ENCODE measurements at regions not wholly inside any gene's neighbourhood (a gene's known extent, or its start where the extent isn't known, plus 50 kb on each side); places are given as distances from the start of the nearest gene placed in this dataset.

GRCh38 chr7:109926738-109927137, 1164.2 kb upstream of the LRRN3 start:
- TF ChIP-seq POLR2AphosphoS5 (IDR thresholded peaks at IDR 0.05; ENCODE audit: low read depth, low read length) (no peak), POU2F2 (IDR thresholded peaks at IDR 0.05; ENCODE audit: low read depth, low read length) (no peak), POLR2A (IDR thresholded peaks at IDR 0.05; ENCODE audit: low read depth, low read length) (no peak), SPI1 (IDR thresholded peaks at IDR 0.05; ENCODE audit: low read depth, low read length) (no peak), PAX5 (IDR thresholded peaks at IDR 0.05; ENCODE audit: insufficient read depth, low read length, severe bottlenecking) (no peak), TAF1 (IDR thresholded peaks at IDR 0.05; ENCODE audit: low read depth, low read length) (no peak)
- FAIRE-seq (no peak), DNase-seq (ENCODE audit: insufficient read length, low spot score) (no peak)

- FAIRE-seq = no peak
- no peak for TF ChIP-seq TAF1 (IDR thresholded peaks at IDR 0.05; ENCODE audit: low read depth, low read length)
- TF ChIP-seq POLR2A (IDR thresholded peaks at IDR 0.05; ENCODE audit: low read depth, low read length) = no peak
- TF ChIP-seq POU2F2 (IDR thresholded peaks at IDR 0.05; ENCODE audit: low read depth, low read length) = no peak
- TF ChIP-seq PAX5 (IDR thresholded peaks at IDR 0.05; ENCODE audit: insufficient read depth, low read length, severe bottlenecking) = no peak
- no peak for TF ChIP-seq POLR2AphosphoS5 (IDR thresholded peaks at IDR 0.05; ENCODE audit: low read depth, low read length)
- TF ChIP-seq SPI1 (IDR thresholded peaks at IDR 0.05; ENCODE audit: low read depth, low read length) = no peak
- no peak for DNase-seq (ENCODE audit: insufficient read length, low spot score)
Observed at GRCh38 chr7:109930049-109930448, 1160.9 kb upstream of the LRRN3 start.

GRCh38 chr7:109939207-109939606, 1151.7 kb upstream of the LRRN3 start:
- DNase-seq (ENCODE audit: insufficient read length, low spot score) = no peak
- FAIRE-seq = no peak
- TF ChIP-seq POU2F2 (IDR thresholded peaks at IDR 0.05; ENCODE audit: low read depth, low read length) (no peak), POLR2AphosphoS5 (IDR thresholded peaks at IDR 0.05; ENCODE audit: low read depth, low read length) (no peak), PAX5 (IDR thresholded peaks at IDR 0.05; ENCODE audit: insufficient read depth, low read length, severe bottlenecking) (no peak), POLR2A (IDR thresholded peaks at IDR 0.05; ENCODE audit: low read depth, low read length) (no peak), SPI1 (IDR thresholded peaks at IDR 0.05; ENCODE audit: low read depth, low read length) (no peak), TAF1 (IDR thresholded peaks at IDR 0.05; ENCODE audit: low read depth, low read length) (no peak)

GRCh38 chr7:109945820-109946518, 1145.0 kb upstream of the LRRN3 start:
- FAIRE-seq (no peak), DNase-seq (ENCODE audit: insufficient read length, low spot score) (no peak)
- TF ChIP-seq TAF1 (IDR thresholded peaks at IDR 0.05; ENCODE audit: low read depth, low read length) (no peak), POU2F2 (IDR thresholded peaks at IDR 0.05; ENCODE audit: low read depth, low read length) (no peak), PAX5 (IDR thresholded peaks at IDR 0.05; ENCODE audit: insufficient read depth, low read length, severe bottlenecking) (no peak), POLR2A (IDR thresholded peaks at IDR 0.05; ENCODE audit: low read depth, low read length) (no peak), SPI1 (IDR thresholded peaks at IDR 0.05; ENCODE audit: low read depth, low read length) (no peak), POLR2AphosphoS5 (IDR thresholded peaks at IDR 0.05; ENCODE audit: low read depth, low read length) (no peak)

GRCh38 chr7:109950256-109950655, 1140.7 kb upstream of the LRRN3 start:
- FAIRE-seq = no peak
- TF ChIP-seq TAF1 (IDR thresholded peaks at IDR 0.05; ENCODE audit: low read depth, low read length) (no peak), PAX5 (IDR thresholded peaks at IDR 0.05; ENCODE audit: insufficient read depth, low read length, severe bottlenecking) (no peak), POU2F2 (IDR thresholded peaks at IDR 0.05; ENCODE audit: low read depth, low read length) (no peak), POLR2AphosphoS5 (IDR thresholded peaks at IDR 0.05; ENCODE audit: low read depth, low read length) (no peak), SPI1 (IDR thresholded peaks at IDR 0.05; ENCODE audit: low read depth, low read length) (no peak), POLR2A (IDR thresholded peaks at IDR 0.05; ENCODE audit: low read depth, low read length) (no peak)
- no peak for DNase-seq (ENCODE audit: insufficient read length, low spot score)

- FAIRE-seq = no peak
- DNase-seq (ENCODE audit: insufficient read length, low spot score) = no peak
- no peak for TF ChIP-seq POLR2A (IDR thresholded peaks at IDR 0.05; ENCODE audit: low read depth, low read length)
- TF ChIP-seq SPI1 (IDR thresholded peaks at IDR 0.05; ENCODE audit: low read depth, low read length) = no peak
- no peak for TF ChIP-seq PAX5 (IDR thresholded peaks at IDR 0.05; ENCODE audit: insufficient read depth, low read length, severe bottlenecking)
- TF ChIP-seq POU2F2 (IDR thresholded peaks at IDR 0.05; ENCODE audit: low read depth, low read length) = no peak
- TF ChIP-seq POLR2AphosphoS5 (IDR thresholded peaks at IDR 0.05; ENCODE audit: low read depth, low read length) = no peak
- no peak for TF ChIP-seq TAF1 (IDR thresholded peaks at IDR 0.05; ENCODE audit: low read depth, low read length)
Observed at GRCh38 chr7:109950821-109951564, 1139.9 kb upstream of the LRRN3 start.

GRCh38 chr7:109951565-109951928, 1139.4 kb upstream of the LRRN3 start:
- DNase-seq (ENCODE audit: insufficient read length, low spot score) = no peak
- no peak for FAIRE-seq
- TF ChIP-seq PAX5 (IDR thresholded peaks at IDR 0.05; ENCODE audit: insufficient read depth, low read length, severe bottlenecking) (no peak), TAF1 (IDR thresholded peaks at IDR 0.05; ENCODE audit: low read depth, low read length) (no peak), POU2F2 (IDR thresholded peaks at IDR 0.05; ENCODE audit: low read depth, low read length) (no peak), POLR2A (IDR thresholded peaks at IDR 0.05; ENCODE audit: low read depth, low read length) (no peak), POLR2AphosphoS5 (IDR thresholded peaks at IDR 0.05; ENCODE audit: low read depth, low read length) (no peak), SPI1 (IDR thresholded peaks at IDR 0.05; ENCODE audit: low read depth, low read length) (no peak)

GRCh38 chr7:109955986-109956385, 1134.9 kb upstream of the LRRN3 start:
- no peak for DNase-seq (ENCODE audit: insufficient read length, low spot score)
- FAIRE-seq = no peak
- TF ChIP-seq TAF1 (IDR thresholded peaks at IDR 0.05; ENCODE audit: low read depth, low read length) = no peak
- TF ChIP-seq SPI1 (IDR thresholded peaks at IDR 0.05; ENCODE audit: low read depth, low read length) = no peak
- no peak for TF ChIP-seq POU2F2 (IDR thresholded peaks at IDR 0.05; ENCODE audit: low read depth, low read length)
- no peak for TF ChIP-seq PAX5 (IDR thresholded peaks at IDR 0.05; ENCODE audit: insufficient read depth, low read length, severe bottlenecking)

- no peak for TF ChIP-seq PAX5 (IDR thresholded peaks at IDR 0.05; ENCODE audit: insufficient read depth, low read length, severe bottlenecking)
- no peak for TF ChIP-seq POLR2A (IDR thresholded peaks at IDR 0.05; ENCODE audit: low read depth, low read length)
- no peak for TF ChIP-seq POLR2AphosphoS5 (IDR thresholded peaks at IDR 0.05; ENCODE audit: low read depth, low read length)
- TF ChIP-seq POU2F2 (IDR thresholded peaks at IDR 0.05; ENCODE audit: low read depth, low read length) = no peak
- TF ChIP-seq SPI1 (IDR thresholded peaks at IDR 0.05; ENCODE audit: low read depth, low read length) = no peak
- no peak for TF ChIP-seq TAF1 (IDR thresholded peaks at IDR 0.05; ENCODE audit: low read depth, low read length)
- FAIRE-seq (no peak), DNase-seq (ENCODE audit: insufficient read length, low spot score) (no peak)
Observed at GRCh38 chr7:109956916-109957315, 1134.0 kb upstream of the LRRN3 start.

Measured in GM12891 (cell line).